Astrocyte (in vitro differentiated cells and primary cell): ENCODE measurements at regions not wholly inside any gene's neighbourhood (a gene's known extent, or its start where the extent isn't known, plus 50 kb on each side); places are given as distances from the start of the nearest gene placed in this dataset.

Experiments
- EZH2 ChIP-seq: IDR thresholded peaks from 2 replicates; pipeline ENCODE4 v1.6.1; 2012; ENCODE audit warnings: mild to moderate bottlenecking, low read length, inconsistent platforms; ENCODE audit not compliant: insufficient read depth
- TF ChIP-seq, protein P1 (sequence below): IDR thresholded peaks from 2 replicates; pipeline ENCODE4 v1.5.1; 2011; ENCODE audit warnings: low read depth, mild to moderate bottlenecking, inconsistent platforms, low read length, moderate library complexity; ENCODE audit not compliant: insufficient read depth

GRCh38 chr20:50450493-50450826, 59.7 kb upstream of the PTPN1 start:
- TF ChIP-seq, protein P1, sequence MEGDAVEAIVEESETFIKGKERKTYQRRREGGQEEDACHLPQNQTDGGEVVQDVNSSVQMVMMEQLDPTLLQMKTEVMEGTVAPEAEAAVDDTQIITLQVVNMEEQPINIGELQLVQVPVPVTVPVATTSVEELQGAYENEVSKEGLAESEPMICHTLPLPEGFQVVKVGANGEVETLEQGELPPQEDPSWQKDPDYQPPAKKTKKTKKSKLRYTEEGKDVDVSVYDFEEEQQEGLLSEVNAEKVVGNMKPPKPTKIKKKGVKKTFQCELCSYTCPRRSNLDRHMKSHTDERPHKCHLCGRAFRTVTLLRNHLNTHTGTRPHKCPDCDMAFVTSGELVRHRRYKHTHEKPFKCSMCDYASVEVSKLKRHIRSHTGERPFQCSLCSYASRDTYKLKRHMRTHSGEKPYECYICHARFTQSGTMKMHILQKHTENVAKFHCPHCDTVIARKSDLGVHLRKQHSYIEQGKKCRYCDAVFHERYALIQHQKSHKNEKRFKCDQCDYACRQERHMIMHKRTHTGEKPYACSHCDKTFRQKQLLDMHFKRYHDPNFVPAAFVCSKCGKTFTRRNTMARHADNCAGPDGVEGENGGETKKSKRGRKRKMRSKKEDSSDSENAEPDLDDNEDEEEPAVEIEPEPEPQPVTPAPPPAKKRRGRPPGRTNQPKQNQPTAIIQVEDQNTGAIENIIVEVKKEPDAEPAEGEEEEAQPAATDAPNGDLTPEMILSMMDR, result no peak
- TF ChIP-seq EZH2, result no peak
